Hematopoietic multipotent progenitor cell treated with erythropoietin and hydrocortisone succinate and interleukin-3 and kit ligand, for 6 days (in vitro differentiated cells): ENCODE measurements at regions not wholly inside any gene's neighbourhood (a gene's known extent, or its start where the extent isn't known, plus 50 kb on each side); places are given as distances from the start of the nearest gene placed in this dataset.

Experiments
- DNase-seq: peaks from one replicate; pipeline ENCODE4 v3.0.0-alpha.2; 2015

DNA sequence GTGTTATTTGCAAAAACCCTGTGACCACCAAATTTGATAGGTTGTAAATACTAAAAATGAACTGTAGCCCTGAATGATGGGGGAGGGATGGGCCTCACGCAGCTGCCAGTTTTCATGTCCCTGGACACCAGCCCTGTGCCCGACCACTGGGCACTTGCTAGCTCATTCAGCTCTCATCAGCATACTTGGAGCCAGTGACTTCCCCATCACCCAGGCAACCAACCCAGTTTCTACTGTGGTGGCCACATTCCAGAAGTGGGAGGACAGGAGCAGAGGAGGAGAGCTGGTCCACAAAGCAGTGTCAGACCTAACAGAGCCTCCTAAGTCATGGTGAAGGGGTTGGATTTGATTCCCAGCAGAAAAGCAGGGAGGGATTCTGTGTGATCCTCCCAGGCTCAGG lies 128.2 kb downstream of the CPEB2 start:
- no peak for DNase-seq

DNA sequence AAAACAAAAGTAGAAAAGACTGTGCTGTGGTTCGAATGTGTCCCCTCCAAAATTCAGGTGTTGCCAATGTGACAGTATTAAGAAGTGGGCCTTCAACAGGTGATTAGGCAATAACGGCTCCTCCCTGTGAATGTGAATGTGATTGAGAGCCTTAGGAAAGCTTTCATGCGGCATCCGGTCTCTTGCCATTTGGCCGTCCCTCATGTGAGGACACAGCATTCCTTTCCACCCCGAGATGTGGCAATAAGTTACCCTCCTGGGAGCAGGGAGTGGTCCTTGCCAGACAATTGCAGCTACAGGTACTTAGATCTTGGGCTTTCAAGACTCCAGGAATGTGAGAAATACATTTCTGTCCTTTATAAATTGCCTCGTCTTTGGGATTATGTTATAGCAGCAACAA lies 129.3 kb downstream of the CPEB2 start:
- no peak for DNase-seq

DNA sequence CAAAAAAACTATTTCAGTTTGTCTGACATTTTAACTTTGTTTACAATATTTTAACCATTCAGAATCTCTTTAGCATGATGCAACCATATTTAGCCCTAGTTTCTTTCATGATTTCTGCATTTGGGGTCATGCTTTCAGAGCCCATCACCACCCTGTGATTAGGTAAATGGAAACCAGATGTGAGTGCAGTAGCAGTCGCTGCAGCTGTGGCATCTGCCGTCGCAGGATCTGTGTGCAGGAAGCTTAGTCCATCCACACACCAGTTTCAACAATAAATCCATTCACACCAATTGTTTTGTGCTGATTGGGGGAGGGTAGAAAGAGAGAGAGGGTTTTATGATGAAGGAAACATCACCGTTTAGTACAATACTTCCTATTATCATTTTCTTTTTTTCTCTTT lies 130.5 kb downstream of the CPEB2 start:
- DNase-seq: no peak

DNA sequence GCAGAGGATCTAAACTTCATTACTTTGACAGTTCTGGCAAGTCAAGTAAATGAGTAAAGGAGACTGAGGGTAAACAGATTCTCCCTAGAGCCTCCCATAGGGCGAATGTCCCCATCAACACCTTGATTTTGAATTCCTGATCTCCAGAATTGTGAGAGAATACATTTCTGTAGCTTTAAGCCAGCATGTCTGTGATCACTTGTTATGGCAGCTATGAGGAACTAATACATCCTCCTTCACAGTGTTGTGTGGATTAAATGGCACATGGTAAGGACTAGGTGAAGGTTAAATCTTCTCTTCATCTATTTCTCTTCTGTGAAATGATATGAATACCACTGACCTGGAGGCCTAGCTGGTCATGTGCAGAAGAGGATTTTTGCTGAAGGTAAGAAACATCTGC lies 137.3 kb downstream of the CPEB2 start:
- DNase-seq: no peak

DNA sequence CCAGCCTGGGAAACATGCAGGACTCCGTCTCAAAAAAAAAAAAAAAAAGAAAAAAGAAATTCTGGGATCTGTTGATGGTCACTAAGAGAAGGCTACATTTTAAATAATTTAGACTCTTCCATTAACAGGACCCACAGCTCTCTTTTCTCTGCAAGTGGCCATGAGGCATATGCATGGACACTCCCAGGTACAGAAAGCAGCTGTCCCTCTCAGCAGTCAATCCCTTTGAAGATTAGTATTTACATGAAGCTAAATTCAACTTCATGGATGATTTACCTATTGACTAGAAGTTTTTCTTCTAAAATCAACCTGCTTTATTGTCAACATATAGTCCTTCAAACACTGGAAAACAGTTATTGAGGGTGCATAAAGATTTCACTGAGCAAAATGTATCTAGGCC lies 139.9 kb downstream of the CPEB2 start:
- DNase-seq: no peak

DNA sequence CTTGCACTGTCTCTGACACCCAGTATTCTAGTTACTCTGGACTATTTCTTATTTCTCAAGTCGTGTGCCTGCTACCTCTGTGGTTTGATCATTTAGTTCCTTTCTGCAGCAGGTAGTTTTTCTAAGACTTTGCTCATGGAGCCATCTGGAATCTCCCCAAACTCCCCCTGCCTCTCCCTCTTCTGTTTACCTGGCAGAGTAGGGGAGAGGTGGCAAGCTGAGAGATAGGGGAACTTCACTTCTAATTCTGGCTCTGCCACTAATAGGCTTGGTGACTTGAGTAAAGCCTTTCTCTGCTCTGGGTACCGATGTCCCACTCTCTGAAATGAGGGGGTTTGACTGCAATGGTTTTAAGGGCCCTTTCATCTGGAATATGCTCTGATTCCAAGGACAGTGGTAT lies 141.3 kb downstream of the CPEB2 start:
- DNase-seq: no peak

DNA sequence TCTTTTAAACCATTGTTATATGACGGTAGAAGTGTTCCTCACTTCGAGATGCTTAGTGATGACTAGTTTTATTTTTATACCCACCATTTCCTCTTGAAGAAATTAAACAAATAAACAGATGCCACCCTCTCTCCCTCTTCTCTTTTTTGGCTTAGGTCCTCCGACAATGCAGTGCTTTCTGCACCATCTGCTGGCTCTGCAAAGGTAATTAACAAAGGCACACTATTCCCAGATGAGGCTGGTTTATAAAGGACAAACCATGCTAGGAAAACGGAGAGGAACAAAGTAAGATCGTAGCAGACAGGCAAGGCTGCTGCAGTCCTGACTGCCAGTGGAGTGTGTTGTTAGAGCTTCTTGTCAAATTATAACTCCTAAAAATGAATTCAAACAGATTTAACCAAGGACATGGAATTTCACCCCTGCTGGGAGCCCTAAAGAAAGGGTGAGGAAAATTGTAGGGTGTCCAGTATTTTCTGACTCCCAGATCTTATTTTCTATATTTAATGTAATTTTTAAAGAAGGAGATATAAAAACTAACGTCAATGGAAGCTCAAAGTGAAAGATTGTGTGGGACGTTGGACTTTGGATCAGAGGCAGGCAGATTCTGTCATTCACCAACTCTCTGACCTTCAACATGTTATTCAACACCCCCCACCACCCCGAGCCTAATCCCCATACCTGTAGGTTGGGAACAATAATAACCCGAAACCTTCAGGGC lies 142.1 kb downstream of the CPEB2 start:
- no peak for DNase-seq

DNA sequence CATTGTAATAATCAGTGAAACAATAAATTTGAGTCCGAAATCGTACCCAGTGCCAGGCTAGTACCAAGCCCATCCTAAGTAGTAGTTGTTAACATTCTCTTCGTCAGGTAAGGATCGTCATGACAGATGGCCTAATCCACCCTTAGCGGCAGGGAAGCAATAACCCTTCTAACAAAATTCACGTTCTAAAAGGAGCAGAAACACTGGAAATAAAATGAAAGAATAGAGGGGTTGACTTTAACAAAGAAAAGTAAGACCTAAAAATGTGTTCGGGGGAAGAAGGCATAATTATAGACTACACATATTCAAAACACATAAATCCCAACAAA lies 142.7 kb downstream of the CPEB2 start:
- DNase-seq: no peak

DNA sequence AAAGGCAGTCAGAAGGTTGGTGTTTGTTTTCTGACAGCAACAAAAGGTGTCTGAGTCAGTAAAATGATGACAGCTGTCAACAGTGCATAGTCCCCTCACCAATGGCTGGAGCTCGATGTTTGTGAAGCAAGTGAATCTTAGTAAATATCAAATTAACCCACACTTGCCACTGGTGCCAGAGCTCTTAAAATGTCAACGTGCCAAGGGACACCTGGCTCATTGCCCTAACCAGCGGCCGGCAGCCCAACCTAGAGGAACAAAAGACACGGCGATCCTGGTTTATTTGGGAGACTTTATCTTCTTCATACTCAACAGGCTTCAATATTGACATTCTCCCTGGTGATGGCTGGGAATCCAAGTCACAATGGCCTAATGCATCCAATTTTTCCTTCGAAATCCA lies 143.4 kb downstream of the CPEB2 start:
- DNase-seq: no peak

DNA sequence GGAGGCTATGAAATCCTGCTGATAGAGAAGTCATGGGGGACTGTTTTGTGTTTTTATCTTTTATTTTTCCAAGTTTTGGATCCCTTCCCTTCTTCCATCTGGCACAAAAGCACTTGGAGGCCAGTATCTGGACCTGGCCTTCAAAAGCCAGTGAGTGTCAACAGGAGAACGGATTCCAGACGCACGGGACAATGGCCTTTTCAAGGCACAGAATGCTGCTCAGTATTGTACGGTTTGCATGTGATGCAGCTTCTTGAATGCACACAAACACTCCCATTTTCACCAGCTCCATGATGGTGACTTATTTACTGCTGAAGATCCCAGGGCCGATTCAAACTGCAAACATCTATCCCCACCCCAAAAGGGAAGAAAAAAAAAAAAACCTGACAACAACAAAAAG lies 145.4 kb downstream of the CPEB2 start:
- no peak for DNase-seq

DNA sequence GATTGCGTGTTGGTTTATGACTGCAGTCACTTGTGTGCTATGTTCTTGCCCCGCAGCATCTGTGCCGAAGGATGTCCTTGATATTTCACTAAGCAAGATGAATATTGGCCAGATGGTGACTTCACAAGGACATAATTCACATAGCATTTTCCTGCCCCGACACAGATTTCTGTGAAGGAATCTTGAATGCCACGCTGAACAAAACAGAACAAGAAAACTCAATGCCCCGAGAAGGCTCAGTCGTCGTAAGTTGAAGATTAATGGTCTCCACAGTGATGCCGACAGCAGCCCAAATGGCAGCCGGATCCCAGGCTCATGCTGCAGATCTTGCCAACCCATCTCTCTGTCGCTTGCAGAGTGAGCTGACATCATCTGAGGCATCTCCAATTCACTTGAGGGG lies 145.9 kb downstream of the CPEB2 start:
- DNase-seq: no peak

DNA sequence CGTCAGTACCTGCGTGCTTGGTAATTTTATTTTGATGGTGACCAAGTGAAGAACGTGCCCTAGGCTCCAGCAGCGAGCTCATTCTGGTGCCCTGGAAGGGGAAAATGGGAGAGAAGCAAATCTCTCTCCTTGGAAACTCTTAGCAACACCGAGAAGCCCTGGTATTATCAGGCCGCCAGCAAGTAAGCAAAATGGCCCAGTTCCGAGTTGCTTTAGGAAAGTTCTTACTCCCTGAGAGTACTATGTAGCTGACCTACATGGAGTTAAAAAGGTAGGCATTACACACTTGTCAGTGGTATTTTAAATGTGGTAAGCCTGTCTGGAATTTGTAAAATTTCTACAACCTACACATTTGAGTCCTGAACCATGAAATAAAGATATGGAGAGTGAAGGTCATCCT lies 146.4 kb downstream of the CPEB2 start:
- no peak for DNase-seq

DNA sequence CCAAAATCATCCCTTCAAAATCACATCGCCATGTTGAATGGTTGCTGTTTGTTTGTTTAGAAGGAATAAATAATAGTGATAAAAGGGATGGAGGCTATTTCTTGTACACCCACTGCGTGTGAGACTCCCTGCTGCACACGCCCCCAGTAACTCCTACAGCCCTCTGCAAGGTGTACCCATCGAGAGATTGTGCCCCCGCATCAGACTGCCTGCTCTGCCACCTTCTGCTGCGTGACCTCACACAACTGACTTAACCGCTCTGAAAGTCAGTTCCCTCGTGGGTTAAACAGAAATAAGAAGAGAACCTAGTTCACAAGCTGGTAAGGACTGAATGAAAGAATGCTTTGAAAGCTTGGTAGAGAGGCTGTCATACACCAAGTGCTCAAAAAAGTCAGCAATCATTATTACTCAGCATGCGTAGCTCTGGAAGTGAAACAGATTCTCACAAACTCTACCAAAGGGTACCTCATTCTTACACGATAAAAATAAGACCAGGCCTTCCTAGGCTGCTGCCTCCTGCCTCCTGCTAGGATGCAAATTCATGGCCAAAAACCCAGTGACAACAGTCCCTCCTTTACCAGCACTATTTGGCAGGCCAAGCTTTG lies 147.1 kb downstream of the CPEB2 start:
- no peak for DNase-seq

DNA sequence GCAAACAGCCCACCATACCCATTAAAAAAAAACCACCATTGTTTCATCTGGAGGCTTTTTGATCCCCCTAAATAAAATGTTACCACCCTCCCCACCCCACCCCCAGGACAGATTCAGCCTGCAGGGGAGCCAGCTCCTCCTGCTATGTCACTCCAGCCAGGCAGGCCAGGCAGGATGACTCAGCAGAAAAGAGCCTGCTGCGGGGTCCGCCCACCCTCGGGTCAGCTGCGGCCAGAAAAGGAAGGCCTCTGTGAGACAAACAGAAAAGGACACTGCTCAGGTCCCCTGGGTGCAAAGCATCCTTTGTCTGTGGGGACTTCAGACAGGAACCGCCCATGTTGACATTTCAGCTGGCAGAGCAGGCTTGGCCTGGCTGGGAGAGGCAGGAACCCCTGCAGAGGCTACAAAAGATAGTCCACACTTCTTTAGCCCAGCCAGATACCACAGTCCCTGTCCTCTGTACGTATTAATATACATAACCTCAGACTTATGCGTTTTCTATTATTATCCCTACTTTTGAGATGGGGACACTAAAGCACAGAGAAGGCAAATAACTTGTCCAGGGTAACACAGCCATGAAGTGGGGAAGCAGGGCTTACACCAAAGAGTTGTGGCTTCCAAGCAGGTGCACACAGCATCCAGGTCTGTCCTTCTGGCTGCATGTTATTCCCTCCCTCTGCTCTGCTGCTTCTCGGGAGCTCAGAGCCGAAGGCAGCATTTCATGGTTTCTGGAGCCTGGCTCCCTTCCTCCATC lies 147.7 kb downstream of the CPEB2 start:
- DNase-seq: peak; percentile 85

DNA sequence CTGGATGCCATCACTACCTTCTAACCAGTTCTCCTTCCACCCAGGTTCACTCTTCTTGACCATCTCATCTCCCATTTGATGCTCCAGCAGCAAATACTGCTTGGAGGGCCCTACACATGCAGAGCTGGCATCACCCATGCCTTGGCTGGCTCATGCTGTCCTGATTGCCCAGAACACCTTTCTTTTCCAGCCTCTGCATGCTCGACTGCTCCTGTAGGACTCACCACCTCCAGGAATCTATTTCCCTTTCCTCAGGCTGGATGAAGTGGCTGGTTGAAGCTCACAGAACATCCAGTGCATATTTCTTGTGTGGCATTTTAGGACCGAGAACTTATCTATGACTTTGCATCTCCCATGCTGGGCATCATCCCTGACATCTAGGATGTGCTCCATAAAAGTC lies 148.3 kb downstream of the CPEB2 start:
- DNase-seq: no peak

DNA sequence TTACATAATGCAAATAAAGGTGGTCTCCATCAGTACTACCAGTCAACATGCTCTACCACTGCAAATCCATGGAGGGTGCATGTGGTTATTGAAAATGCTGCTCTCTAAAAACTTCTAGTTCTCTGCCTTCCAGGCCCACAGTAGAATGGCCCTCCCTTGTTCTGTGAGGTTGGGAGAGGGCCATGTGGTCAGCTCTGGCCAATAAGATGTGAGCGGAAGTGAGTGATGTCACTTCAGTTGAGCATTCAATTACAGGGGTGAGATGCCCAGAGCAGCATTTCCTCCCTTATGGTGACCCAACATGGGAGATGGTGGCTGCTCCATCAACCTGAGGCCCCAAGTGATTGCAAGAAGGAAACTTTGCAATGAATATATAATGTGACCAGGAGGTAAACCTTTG lies 148.8 kb downstream of the CPEB2 start:
- no peak for DNase-seq

DNA sequence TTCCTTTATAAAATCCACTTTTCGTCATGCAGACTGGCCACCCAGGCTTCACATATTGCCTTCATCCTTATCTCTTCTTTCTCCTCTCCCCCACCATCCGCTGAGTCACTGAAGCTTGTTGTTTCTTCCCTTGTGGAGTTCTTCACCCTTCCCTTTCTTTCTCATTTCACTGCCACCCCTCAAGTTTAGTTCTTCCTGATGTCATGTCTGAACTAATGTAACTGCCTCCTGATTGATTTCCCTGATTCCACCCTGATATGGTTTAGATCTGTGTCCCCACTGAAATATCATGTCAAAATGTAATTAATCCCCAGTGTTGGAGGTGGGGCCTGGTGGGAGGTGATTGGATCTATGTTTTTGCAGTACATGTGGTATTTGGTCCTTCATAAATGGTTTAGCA lies 151.4 kb downstream of the CPEB2 start:
- DNase-seq: no peak

DNA sequence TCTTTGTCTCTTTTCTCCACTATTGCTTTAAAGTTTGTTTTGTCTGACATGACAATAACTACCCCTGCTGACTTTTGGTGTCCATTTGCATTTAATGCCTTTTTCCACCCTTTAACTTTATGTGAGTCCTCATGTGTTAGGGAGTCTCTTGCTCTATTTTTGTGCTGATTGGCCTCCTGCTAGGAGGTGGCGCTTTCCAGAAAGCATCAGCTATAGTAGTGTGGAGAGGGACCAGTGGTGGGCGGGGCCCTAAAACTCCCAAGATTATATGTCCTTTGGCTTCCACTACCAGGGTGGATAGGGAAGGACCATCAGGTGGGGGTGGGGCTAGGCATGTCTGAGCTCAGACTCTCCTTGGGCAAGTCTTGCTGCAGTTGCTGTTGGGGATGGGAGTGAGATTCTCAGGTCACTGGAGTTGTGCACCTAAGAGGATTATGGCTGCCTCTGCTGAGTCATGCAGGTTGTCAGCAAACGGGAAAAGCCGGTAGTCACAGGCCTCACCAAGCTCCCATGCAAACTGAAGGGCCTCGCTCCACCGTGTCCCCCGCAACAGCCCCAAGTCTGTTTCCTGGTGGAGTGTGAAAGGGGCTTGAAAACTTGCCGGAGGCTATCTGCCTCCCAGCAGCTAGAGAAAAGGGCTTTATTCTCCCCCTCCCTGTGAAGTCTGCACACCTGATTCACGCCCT lies 156.3 kb downstream of the CPEB2 start:
- DNase-seq: no peak

DNA sequence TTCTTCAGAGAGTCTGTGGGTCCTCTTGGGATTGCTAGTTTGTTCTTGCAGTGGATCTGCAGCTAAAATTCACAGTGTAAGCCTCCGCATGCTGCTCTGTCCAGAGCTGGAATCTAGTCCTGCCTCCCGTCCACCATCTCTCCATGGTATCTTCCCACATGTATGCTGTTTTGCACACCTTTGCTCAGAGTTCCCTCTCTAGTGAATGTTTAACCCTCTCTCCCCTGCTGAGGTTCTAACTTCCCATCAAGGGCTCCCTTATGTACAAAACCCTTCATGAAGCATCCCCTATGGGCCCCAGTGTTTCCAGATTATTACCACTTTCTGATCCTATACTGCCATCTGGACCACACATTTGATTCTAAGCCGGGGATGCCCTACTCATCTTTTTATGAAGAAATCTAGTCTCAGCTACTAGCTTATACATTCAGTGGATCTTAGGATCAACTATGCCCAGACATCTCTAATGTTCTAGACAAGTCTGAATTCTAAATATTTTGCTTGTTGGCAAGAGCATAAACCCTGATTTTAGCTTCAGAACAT lies 157.3 kb downstream of the CPEB2 start:
- DNase-seq: no peak

DNA sequence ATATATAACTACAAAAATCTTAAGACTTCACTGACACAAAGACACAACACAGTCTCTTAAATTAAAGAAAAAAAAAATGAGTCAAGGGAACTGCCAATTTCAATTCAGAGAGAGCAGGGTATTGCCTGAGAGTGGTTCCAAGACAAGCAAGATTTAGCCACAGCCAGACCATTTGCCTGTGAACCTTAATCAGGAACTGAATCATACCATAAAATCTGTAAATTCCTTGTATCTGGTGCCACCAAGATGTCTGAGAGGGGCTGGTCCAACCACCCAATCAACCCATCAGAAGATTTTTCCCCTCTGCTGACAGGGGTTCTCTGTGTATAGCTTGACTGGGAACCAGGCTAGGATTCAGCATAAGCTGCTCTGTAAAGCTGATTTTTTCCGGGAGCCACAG lies 159.2 kb downstream of the CPEB2 start:
- DNase-seq: no peak

DNA sequence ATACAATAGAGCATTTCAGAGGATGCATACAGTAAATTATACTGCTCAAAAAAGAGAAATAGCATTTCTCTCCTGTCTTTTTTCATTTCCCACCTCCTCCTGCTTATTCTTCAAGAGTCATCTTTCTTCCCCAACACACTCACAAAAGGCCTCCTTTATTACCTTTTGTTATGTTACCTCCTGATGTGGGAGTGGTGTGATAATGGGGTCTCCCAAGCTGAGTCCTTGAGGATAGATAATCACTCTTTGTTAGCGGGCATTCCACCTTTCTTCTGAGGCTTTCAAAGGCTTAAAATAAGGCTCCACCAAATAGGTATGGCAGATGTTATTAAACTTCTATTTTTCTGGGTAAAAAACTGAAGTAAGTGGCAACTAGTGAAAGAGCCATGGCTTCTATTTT lies 159.8 kb downstream of the CPEB2 start:
- no peak for DNase-seq

DNA sequence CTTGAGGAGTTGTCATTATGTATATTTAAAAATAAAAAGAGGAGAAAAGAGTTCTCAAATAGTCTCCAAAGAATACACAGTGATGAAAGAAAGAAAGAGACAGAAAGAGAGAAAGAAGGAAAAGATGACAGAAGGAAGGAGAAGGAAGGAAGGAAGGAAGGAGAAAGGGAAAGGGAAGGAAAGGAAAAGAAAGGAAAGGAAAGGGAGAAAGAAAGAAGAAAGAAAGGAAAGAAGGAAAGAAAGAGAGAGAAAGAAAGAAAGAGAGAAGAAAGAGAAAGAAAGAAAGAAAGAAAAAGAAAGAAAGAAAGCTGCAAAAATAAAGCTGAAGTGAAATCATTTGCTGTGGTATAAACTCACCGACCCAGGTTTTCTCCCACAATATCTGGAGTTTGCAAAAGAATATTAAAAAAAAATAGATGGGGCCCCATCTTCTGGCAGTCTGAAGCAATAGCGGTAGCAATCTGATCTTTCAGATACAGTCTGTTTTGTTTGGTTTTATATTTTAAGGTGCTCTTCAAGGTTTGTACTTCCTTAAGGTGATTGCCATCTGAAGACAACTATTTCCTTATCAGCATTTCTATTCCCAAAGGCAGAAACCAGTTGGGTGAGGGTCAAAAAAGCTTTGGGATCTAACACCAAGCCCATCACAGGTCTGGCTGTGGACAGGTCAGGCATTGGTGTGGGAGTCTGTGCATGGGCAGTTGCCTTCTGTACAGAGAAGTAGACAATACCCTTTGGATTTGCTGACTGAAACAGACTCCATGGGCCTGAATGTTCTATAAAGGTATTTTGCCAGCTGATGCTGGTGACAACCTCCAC lies 160.4 kb downstream of the CPEB2 start:
- peak; percentile 64 for DNase-seq

DNA sequence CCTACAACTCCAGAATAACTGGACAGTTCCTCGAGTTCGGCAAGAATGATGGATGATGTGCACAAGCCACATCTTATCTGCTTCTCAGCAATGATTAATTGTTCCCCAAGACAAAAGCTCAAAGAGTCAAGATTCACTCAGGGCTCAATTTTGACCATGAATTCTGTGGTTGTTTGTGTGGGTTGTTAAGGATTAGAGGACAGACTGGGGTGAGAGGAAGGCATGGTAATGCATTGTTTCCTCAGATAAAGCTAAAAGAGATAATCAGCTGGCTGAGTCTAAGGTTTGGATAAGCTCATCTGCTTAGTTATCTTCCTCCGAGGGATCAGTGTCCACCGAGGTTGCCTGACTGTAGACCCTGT lies 161.0 kb downstream of the CPEB2 start:
- DNase-seq: no peak
